ENCODE measurements at regions not wholly inside any gene's neighbourhood (a gene's known extent, or its start where the extent isn't known, plus 50 kb on each side); places are given as distances from the start of the nearest gene placed in this dataset.
A peak's percentile ranks its signal among the peaks of the same experiment; 100 is the strongest.
"Not testable (repeated sequence)": the region's sequence is repeated elsewhere in the genome, so short reads cannot be mapped to it uniquely, and the experiment has no call there.

DNA sequence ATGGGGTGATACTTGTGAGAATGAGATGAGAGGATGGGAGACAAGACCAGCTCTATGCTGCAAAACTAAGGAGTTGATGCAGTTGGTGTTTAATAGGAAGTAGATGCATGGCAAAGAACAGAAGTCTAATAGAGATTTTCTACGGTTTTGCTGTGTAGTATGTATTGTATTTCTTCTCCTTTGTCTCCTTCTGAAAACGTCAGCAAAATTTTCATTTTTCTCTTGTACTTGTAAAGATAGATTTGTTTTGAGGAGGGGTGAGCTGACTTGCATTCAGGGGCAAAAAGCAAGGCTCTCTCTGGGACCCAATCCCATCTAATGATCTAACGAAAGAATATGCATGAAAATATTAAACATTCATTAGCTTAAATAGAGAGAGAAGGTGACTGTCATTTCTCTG lies 94.6 kb upstream of the NANOGP8 start:
- DNase-seq (ENCODE audit: low spot score): no peak
- no peak overlapping the region for H3K27ac ChIP-seq (ENCODE audit: poor library complexity, severe bottlenecking)
- no peak for ATAC-seq (ENCODE audit: low read depth)
- TF ChIP-seq, protein P1, sequence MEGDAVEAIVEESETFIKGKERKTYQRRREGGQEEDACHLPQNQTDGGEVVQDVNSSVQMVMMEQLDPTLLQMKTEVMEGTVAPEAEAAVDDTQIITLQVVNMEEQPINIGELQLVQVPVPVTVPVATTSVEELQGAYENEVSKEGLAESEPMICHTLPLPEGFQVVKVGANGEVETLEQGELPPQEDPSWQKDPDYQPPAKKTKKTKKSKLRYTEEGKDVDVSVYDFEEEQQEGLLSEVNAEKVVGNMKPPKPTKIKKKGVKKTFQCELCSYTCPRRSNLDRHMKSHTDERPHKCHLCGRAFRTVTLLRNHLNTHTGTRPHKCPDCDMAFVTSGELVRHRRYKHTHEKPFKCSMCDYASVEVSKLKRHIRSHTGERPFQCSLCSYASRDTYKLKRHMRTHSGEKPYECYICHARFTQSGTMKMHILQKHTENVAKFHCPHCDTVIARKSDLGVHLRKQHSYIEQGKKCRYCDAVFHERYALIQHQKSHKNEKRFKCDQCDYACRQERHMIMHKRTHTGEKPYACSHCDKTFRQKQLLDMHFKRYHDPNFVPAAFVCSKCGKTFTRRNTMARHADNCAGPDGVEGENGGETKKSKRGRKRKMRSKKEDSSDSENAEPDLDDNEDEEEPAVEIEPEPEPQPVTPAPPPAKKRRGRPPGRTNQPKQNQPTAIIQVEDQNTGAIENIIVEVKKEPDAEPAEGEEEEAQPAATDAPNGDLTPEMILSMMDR (IDR thresholded peaks at IDR 0.05; ENCODE audit: poor library complexity, severe bottlenecking): no peak
- H3K4me3 ChIP-seq (ENCODE audit: severe bottlenecking): no peak overlapping the region
- H3K36me3 ChIP-seq (ENCODE audit: low read depth): no peaks in the 10 kb centered on the region
- H3K27me3 ChIP-seq (ENCODE audit: insufficient read depth, poor library complexity, severe bottlenecking): no peaks in the 10 kb centered on the region
- no peaks in the 10 kb centered on the region for H3K9me3 ChIP-seq (ENCODE audit: severe bottlenecking)
- H3K4me1 ChIP-seq (ENCODE audit: insufficient read depth, poor library complexity, severe bottlenecking): no peaks in the 10 kb centered on the region

DNA sequence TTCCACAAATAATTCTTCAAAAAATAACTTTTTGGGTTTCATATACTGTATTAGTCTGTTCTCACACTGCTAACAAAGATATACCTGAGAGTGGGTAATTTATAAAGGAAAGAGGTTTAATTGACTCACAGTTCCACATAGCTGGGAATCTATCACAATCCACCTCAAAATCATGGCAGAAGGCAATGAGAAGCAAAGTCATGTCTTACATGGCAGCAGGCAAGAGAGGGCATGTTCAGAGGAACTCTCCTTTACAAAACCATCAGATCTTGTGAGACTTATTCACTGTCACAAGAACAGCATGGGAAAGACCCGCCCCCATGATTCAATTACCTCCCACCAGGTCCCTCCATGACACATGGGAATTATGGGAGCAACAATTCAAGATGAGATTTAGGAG lies 93.1 kb upstream of the NANOGP8 start:
- not testable (repeated sequence) for H3K36me3 ChIP-seq (ENCODE audit: low read depth); H3K27me3 ChIP-seq (ENCODE audit: insufficient read depth, poor library complexity, severe bottlenecking); DNase-seq (ENCODE audit: low spot score); H3K4me3 ChIP-seq (ENCODE audit: severe bottlenecking); H3K9me3 ChIP-seq (ENCODE audit: severe bottlenecking); ATAC-seq (ENCODE audit: low read depth); H3K4me1 ChIP-seq (ENCODE audit: insufficient read depth, poor library complexity, severe bottlenecking); H3K27ac ChIP-seq (ENCODE audit: poor library complexity, severe bottlenecking)

DNA sequence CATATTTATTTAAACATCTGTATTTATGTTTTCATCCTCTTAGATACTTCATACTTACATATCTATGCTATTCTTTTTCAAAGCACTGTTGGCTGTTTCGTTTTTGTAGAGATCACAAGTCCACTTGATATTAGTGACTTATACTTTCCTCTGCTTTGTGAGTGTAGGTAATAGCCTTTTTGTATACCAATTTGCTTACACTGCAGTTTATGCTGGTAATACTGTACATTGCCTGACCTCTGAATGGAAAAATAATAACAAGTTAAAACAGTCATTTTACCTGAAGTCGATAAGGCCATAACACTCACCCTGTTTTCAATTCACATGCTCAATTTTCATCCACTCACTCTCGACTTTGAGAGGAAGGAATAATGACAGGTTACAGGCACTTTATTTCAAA lies 89.9 kb upstream of the NANOGP8 start:
- DNase-seq (ENCODE audit: low spot score) (no peak), ATAC-seq (ENCODE audit: low read depth) (no peak)
- no peaks in the 10 kb centered on the region for H3K9me3 ChIP-seq (ENCODE audit: severe bottlenecking)
- H3K4me1 ChIP-seq (ENCODE audit: insufficient read depth, poor library complexity, severe bottlenecking): no peaks in the 10 kb centered on the region
- TF ChIP-seq, protein P1 (IDR thresholded peaks at IDR 0.05; ENCODE audit: poor library complexity, severe bottlenecking): no peak
- H3K4me3 ChIP-seq (ENCODE audit: severe bottlenecking): no peak overlapping the region
- no peak overlapping the region for H3K27ac ChIP-seq (ENCODE audit: poor library complexity, severe bottlenecking)
- H3K36me3 ChIP-seq (ENCODE audit: low read depth): no peaks in the 10 kb centered on the region
- H3K27me3 ChIP-seq (ENCODE audit: insufficient read depth, poor library complexity, severe bottlenecking): no peaks in the 10 kb centered on the region

DNA sequence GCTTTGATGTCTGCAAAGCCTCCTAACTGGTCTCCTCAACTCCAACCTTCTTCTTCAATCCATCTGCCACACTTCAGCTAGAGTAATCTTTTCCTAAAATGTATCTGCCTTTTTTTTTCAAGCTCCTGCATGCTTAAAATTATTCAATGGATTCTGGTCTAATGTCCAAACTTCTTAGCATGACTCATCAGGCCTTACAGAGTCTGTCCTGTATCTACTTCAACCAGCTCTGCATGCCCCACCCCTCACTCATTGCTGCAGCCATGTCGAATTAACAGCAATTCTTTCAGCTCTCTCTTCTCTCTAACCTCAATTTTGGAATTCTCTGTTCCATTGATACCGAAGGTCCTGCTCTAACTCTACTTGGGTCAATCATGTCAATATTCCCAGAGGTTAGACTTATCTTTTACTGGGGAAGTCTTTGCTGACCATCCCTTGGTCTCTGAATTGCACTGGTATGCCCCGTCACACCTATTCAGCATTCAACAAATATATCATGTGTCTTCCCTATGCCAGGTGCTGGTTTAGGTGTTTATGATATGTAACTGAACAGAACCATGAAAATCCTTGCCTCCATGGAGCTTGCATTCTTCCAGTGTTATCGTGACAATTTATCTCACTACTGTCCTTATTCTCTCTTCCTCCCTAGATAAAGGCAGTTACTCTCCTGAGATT lies 88.5 kb upstream of the NANOGP8 start:
- no peak for DNase-seq (ENCODE audit: low spot score)
- H3K27ac ChIP-seq (ENCODE audit: poor library complexity, severe bottlenecking): no peak overlapping the region

DNA sequence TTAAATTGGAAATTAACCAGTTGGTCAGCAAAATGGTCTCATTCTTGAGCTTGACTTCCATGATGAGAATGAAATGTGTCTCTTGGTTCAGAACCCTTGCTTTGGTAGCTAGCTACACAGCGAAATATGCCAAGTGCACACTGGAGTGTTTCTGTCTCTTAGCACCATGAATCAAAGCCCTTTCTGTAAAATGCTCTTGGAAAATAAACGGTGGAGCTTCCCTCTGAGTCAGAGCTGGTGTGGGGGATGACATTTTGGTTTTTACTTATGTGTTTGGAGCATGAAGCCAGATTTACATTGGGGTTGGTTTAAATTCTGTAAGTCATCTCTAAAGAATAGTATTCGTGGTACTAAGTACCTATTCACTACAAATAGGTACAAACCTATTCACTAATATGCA lies 85.1 kb upstream of the NANOGP8 start:
- TF ChIP-seq, protein P1 (IDR thresholded peaks at IDR 0.05; ENCODE audit: poor library complexity, severe bottlenecking): no peak
- H3K36me3 ChIP-seq (ENCODE audit: low read depth): no peaks in the 10 kb centered on the region
- no peaks in the 10 kb centered on the region for H3K27me3 ChIP-seq (ENCODE audit: insufficient read depth, poor library complexity, severe bottlenecking)
- no peak overlapping the region for H3K4me3 ChIP-seq (ENCODE audit: severe bottlenecking)
- peaks cover 9% of the 10 kb centered on the region for H3K4me1 ChIP-seq (ENCODE audit: insufficient read depth, poor library complexity, severe bottlenecking)
- H3K9me3 ChIP-seq (ENCODE audit: severe bottlenecking): no peaks in the 10 kb centered on the region
- ATAC-seq (ENCODE audit: low read depth): no peak
- DNase-seq (ENCODE audit: low spot score): no peak
- no peak overlapping the region for H3K27ac ChIP-seq (ENCODE audit: poor library complexity, severe bottlenecking)

More for the DNA sequence above, 88.5 kb upstream of the NANOGP8 start:
- Histone ChIP-seq H3K4me1 (ENCODE audit: insufficient read depth, poor library complexity, severe bottlenecking) (peaks cover 3% of the 10 kb centered on the region), H3K36me3 (ENCODE audit: low read depth) (no peaks in the 10 kb centered on the region), H3K9me3 (ENCODE audit: severe bottlenecking) (no peaks in the 10 kb centered on the region), H3K4me3 (ENCODE audit: severe bottlenecking) (no peak overlapping the region), H3K27me3 (ENCODE audit: insufficient read depth, poor library complexity, severe bottlenecking) (no peaks in the 10 kb centered on the region)
- TF ChIP-seq, protein P1 (IDR thresholded peaks at IDR 0.05; ENCODE audit: poor library complexity, severe bottlenecking): no peak
- ATAC-seq (ENCODE audit: low read depth): peak; percentile 64; the same call in 2 of the 3 replicates
